ENCODE measurements at regions not wholly inside any gene's neighbourhood (a gene's known extent, or its start where the extent isn't known, plus 50 kb on each side); places are given as distances from the start of the nearest gene placed in this dataset.
A peak's percentile ranks its signal among the peaks of the same experiment; 100 is the strongest.

GRCh38 chr1:73092383-73092782 is 810.0 kb upstream of the NEGR1 start:
- intact Hi-C loops (cut with DNase I; ENCODE audit: low total_unique reads), result no loop called here
- Histone ChIP-seq H3K36me3 (no peaks in the 10 kb centered on the region), H3K4me1 (no peaks in the 10 kb centered on the region), H3K4me3 (no peak overlapping the region), H3K9me3 (peaks cover 0 to 11% (median 0%) of the 10 kb centered on the region in 4 donors), H3K27me3 (no peaks in the 10 kb centered on the region), H3K27ac (no peak overlapping the region)
- no peak for TF ChIP-seq POLR2AphosphoS5 (IDR thresholded peaks at IDR 0.05)
- no peak for DNase-seq

GRCh38 chr1:73066866-73067265 is 784.5 kb upstream of the NEGR1 start:
- Histone ChIP-seq H3K4me1 (peaks cover 0 to 9% (median 3%) of the 10 kb centered on the region in 4 donors), H3K36me3 (no peaks in the 10 kb centered on the region), H3K27me3 (no peaks in the 10 kb centered on the region), H3K4me3 (no peak overlapping the region), H3K9me3 (peaks cover 0 to 5% (median 2%) of the 10 kb centered on the region in 4 donors), H3K27ac (no peak overlapping the region)
- WGBS, 5 donors, result 22 to 47% (median 25%) methylated on average over 3 of the region's 3 CpGs
- TF ChIP-seq EP300 (IDR thresholded peaks at IDR 0.05) (no peak), POLR2A (IDR thresholded peaks at IDR 0.05) (no peak), CTCF (IDR thresholded peaks at IDR 0.05) (no peak), POLR2AphosphoS5 (IDR thresholded peaks at IDR 0.05) (no peak)
- no peak for DNase-seq
- intact Hi-C loops (cut with DNase I; ENCODE audit: low total_unique reads), result no loop called here

- H3K4me3 ChIP-seq, result no peak overlapping the region
- H3K27ac ChIP-seq, result no peak overlapping the region
- peaks cover 0 to 9% (median 3%) of the 10 kb centered on the region in 4 donors for H3K4me1 ChIP-seq
- H3K27me3 ChIP-seq, result no peaks in the 10 kb centered on the region
- peak in 1 of 2 donors; percentile 45 for DNase-seq
- H3K9me3 ChIP-seq, result peaks cover 0 to 13% (median 4%) of the 10 kb centered on the region in 4 donors
- H3K36me3 ChIP-seq, result no peaks in the 10 kb centered on the region
- WGBS, 5 donors, result 14 to 19% (median 18%) methylated on average over 9 of the region's 9 CpGs
- TF ChIP-seq POLR2A (IDR thresholded peaks at IDR 0.05) (no peak), EP300 (IDR thresholded peaks at IDR 0.05) (no peak), POLR2AphosphoS5 (IDR thresholded peaks at IDR 0.05) (no peak), CTCF (IDR thresholded peaks at IDR 0.05) (no peak)
- intact Hi-C loops (cut with DNase I; ENCODE audit: low total_unique reads), result no loop called here
These were observed 783.2 kb upstream of the NEGR1 start for GRCh38 chr1:73065339-73066041.

- WGBS, 5 donors, result 0 to 72% (median 35%) methylated on average over 1 of the region's 1 CpG
- intact Hi-C loops (cut with DNase I; ENCODE audit: low total_unique reads), result no loop called here
- Histone ChIP-seq H3K27ac (no peak overlapping the region), H3K4me3 (no peak overlapping the region), H3K4me1 (no peaks in the 10 kb centered on the region), H3K27me3 (no peaks in the 10 kb centered on the region), H3K36me3 (no peaks in the 10 kb centered on the region), H3K9me3 (peaks cover 0 to 7% (median 2%) of the 10 kb centered on the region in 4 donors)
- TF ChIP-seq POLR2A (IDR thresholded peaks at IDR 0.05) (no peak), CTCF (IDR thresholded peaks at IDR 0.05) (no peak), EP300 (IDR thresholded peaks at IDR 0.05) (no peak), POLR2AphosphoS5 (IDR thresholded peaks at IDR 0.05) (no peak)
- no peak for DNase-seq
These were observed 774.5 kb upstream of the NEGR1 start for GRCh38 chr1:73056826-73057225.
